Stimulated activated effector memory CD8-positive, alpha-beta T cell treated with anti-CD3 and anti-CD28 coated beads, Interleukin-12 subunit alpha, Interleukin-12 subunit beta, amount 100 ng/mL, for 72 hours (primary cell): ENCODE measurements at regions not wholly inside any gene's neighbourhood (a gene's known extent, or its start where the extent isn't known, plus 50 kb on each side); places are given as distances from the start of the nearest gene placed in this dataset.
"Not testable (repeated sequence)": the region's sequence is repeated elsewhere in the genome, so short reads cannot be mapped to it uniquely, and the experiment has no call there.

Experiments used
- ATAC-seq: fragments of 150-1000 bp; cut with Tn5 transposase; 2 replicates; pipeline ENCODE4 v1.10.0; 2021
- DNase-seq, 2 donors: peaks; one replicate each; pipeline ENCODE4 v3.0.0; 2021 to 2022; ENCODE audit warnings: low spot score in 2 of 2
- H3K27ac Mint-ChIP-seq: one replicate; pipeline ENCODE4 v1.8.0; 2022; ENCODE audit warnings: mild to moderate bottlenecking, mixed read lengths
- H3K36me3 Mint-ChIP-seq: one replicate; pipeline ENCODE4 v1.8.0; 2022; ENCODE audit warnings: mild to moderate bottlenecking, mixed read lengths
- H3K4me1 Mint-ChIP-seq: one replicate; pipeline ENCODE4 v1.8.0; 2022; ENCODE audit warnings: mixed read lengths
- H3K4me3 Mint-ChIP-seq: one replicate; pipeline ENCODE4 v1.8.0; 2022; ENCODE audit warnings: mild to moderate bottlenecking, mixed read lengths
- H3K9me3 Mint-ChIP-seq: one replicate; pipeline ENCODE4 v1.8.0; 2022; ENCODE audit warnings: mixed read lengths

- H3K36me3 Mint-ChIP-seq = no peaks in the 10 kb centered on the region
Measured at GRCh38 chr2:44101246-44101645, 67.4 kb upstream of the PPM1B start.

GRCh38 chr2:44102790-44103562 lies 65.7 kb upstream of the PPM1B start:
- H3K27ac Mint-ChIP-seq = no peak overlapping the region
- H3K9me3 Mint-ChIP-seq = no peaks in the 10 kb centered on the region
- ATAC-seq (peak; percentile 84), DNase-seq (no peak)
- H3K4me3 Mint-ChIP-seq = no peak overlapping the region
- H3K4me1 Mint-ChIP-seq = peaks cover 27% of the 10 kb centered on the region
- no peaks in the 10 kb centered on the region for H3K36me3 Mint-ChIP-seq

More at GRCh38 chr2:44101246-44101645, 67.4 kb upstream of the PPM1B start:
- H3K4me3 Mint-ChIP-seq = no peak overlapping the region
- DNase-seq (no peak), ATAC-seq (no peak)
- H3K27ac Mint-ChIP-seq = no peak overlapping the region
- peaks cover 30% of the 10 kb centered on the region for H3K4me1 Mint-ChIP-seq
- H3K9me3 Mint-ChIP-seq = no peaks in the 10 kb centered on the region

- Mint-ChIP-seq H3K4me3 (no peak overlapping the region), H3K36me3 (no peaks in the 10 kb centered on the region), H3K27ac (no peak overlapping the region), H3K4me1 (peaks cover 21% of the 10 kb centered on the region), H3K9me3 (no peaks in the 10 kb centered on the region)
- no peak for DNase-seq
- no peak for ATAC-seq
Measured at GRCh38 chr2:44103639-44104038, 65.0 kb upstream of the PPM1B start.

- Mint-ChIP-seq H3K36me3 (no peaks in the 10 kb centered on the region), H3K27ac (no peak overlapping the region), H3K9me3 (no peaks in the 10 kb centered on the region), H3K4me3 (no peak overlapping the region), H3K4me1 (peaks cover 21% of the 10 kb centered on the region)
- ATAC-seq (no peak), DNase-seq (no peak)
Measured at GRCh38 chr2:44104855-44105271, 63.8 kb upstream of the PPM1B start.

- not testable (repeated sequence) for H3K36me3 Mint-ChIP-seq, ATAC-seq, H3K27ac Mint-ChIP-seq, H3K9me3 Mint-ChIP-seq, DNase-seq, H3K4me3 Mint-ChIP-seq
- H3K4me1 Mint-ChIP-seq = peaks cover 11% of the 10 kb centered on the region
Measured at GRCh38 chr2:44106509-44106908, 62.2 kb upstream of the PPM1B start.

GRCh38 chr2:44107086-44107740 lies 61.5 kb upstream of the PPM1B start:
- H3K36me3 Mint-ChIP-seq = no peaks in the 10 kb centered on the region
- no peak overlapping the region for H3K4me3 Mint-ChIP-seq
- H3K9me3 Mint-ChIP-seq = no peaks in the 10 kb centered on the region
- DNase-seq = no peak
- H3K4me1 Mint-ChIP-seq = peaks cover 11% of the 10 kb centered on the region
- ATAC-seq = no peak
- no peak overlapping the region for H3K27ac Mint-ChIP-seq

- Mint-ChIP-seq H3K4me1 (peaks cover 7% of the 10 kb centered on the region), H3K27ac (no peak overlapping the region), H3K36me3 (no peaks in the 10 kb centered on the region), H3K9me3 (no peaks in the 10 kb centered on the region), H3K4me3 (no peak overlapping the region)
- ATAC-seq (no peak), DNase-seq (no peak)
Measured at GRCh38 chr2:44107974-44108373, 60.7 kb upstream of the PPM1B start.

- Mint-ChIP-seq H3K36me3 (no peaks in the 10 kb centered on the region), H3K9me3 (no peaks in the 10 kb centered on the region), H3K27ac (no peak overlapping the region), H3K4me3 (no peak overlapping the region), H3K4me1 (no peaks in the 10 kb centered on the region)
- ATAC-seq (no peak), DNase-seq (no peak)
Measured at GRCh38 chr2:44109166-44109565, 59.5 kb upstream of the PPM1B start.

GRCh38 chr2:44110444-44110843 lies 58.2 kb upstream of the PPM1B start:
- H3K4me1 Mint-ChIP-seq = no peaks in the 10 kb centered on the region
- DNase-seq = no peak
- no peaks in the 10 kb centered on the region for H3K36me3 Mint-ChIP-seq
- no peaks in the 10 kb centered on the region for H3K9me3 Mint-ChIP-seq
- no peak for ATAC-seq
- no peak overlapping the region for H3K27ac Mint-ChIP-seq
- H3K4me3 Mint-ChIP-seq = no peak overlapping the region

GRCh38 chr2:44112096-44112495 lies 56.6 kb upstream of the PPM1B start:
- Mint-ChIP-seq H3K4me1 (no peaks in the 10 kb centered on the region), H3K27ac (no peak overlapping the region), H3K9me3 (no peaks in the 10 kb centered on the region), H3K4me3 (no peak overlapping the region), H3K36me3 (no peaks in the 10 kb centered on the region)
- ATAC-seq (no peak), DNase-seq (no peak)

- peaks cover 6% of the 10 kb centered on the region for H3K4me1 Mint-ChIP-seq
- no peak for ATAC-seq
Measured at GRCh38 chr2:44116319-44116718, 52.4 kb upstream of the PPM1B start.

GRCh38 chr2:44118257-44118656 lies 50.4 kb upstream of the PPM1B start:
- Mint-ChIP-seq H3K9me3 (no peaks in the 10 kb centered on the region), H3K27ac (no peak overlapping the region), H3K36me3 (peaks cover 6% of the 10 kb centered on the region), H3K4me1 (peaks cover 13% of the 10 kb centered on the region), H3K4me3 (no peak overlapping the region)
- ATAC-seq = peak; percentile 86
- no peak for DNase-seq

More at GRCh38 chr2:44116319-44116718, 52.4 kb upstream of the PPM1B start:
- H3K4me3 Mint-ChIP-seq = no peak overlapping the region
- DNase-seq = no peak
- H3K27ac Mint-ChIP-seq = no peak overlapping the region
- peaks cover 6% of the 10 kb centered on the region for H3K36me3 Mint-ChIP-seq
- H3K9me3 Mint-ChIP-seq = no peaks in the 10 kb centered on the region
